ENCODE measurements at regions not wholly inside any gene's neighbourhood (a gene's known extent, or its start where the extent isn't known, plus 50 kb on each side); places are given as distances from the start of the nearest gene placed in this dataset.
"Not testable (repeated sequence)": the region's sequence is repeated elsewhere in the genome, so short reads cannot be mapped to it uniquely, and the experiment has no call there.

GRCh38 chr11:134841972-134842371 lies 429.9 kb upstream of the B3GAT1 start:
- Mint-ChIP-seq H3K27ac (no peak overlapping the region), H3K9me3 (no peaks in the 10 kb centered on the region), H3K4me3 (no peak overlapping the region), H3K36me3 (no peaks in the 10 kb centered on the region), H3K27me3 (peaks cover 15 to 22% (median 16%) of the 10 kb centered on the region in 3 donors), H3K4me1 (no peaks in the 10 kb centered on the region)
- ATAC-seq (ENCODE audit: low read depth in 2 of 2) (no peak), DNase-seq (no peak)

GRCh38 chr11:134841411-134841810 lies 429.4 kb upstream of the B3GAT1 start:
- Mint-ChIP-seq H3K27ac (no peak overlapping the region), H3K9me3 (no peaks in the 10 kb centered on the region), H3K27me3 (peaks cover 15 to 22% (median 16%) of the 10 kb centered on the region in 3 donors), H3K4me1 (no peaks in the 10 kb centered on the region), H3K4me3 (no peak overlapping the region), H3K36me3 (no peaks in the 10 kb centered on the region)
- no peak for DNase-seq
- ATAC-seq (ENCODE audit: low read depth in 2 of 2): no peak

GRCh38 chr11:134840945-134841344 lies 428.9 kb upstream of the B3GAT1 start:
- Mint-ChIP-seq H3K4me1 (no peaks in the 10 kb centered on the region), H3K27ac (no peak overlapping the region), H3K4me3 (no peak overlapping the region), H3K36me3 (no peaks in the 10 kb centered on the region), H3K9me3 (no peaks in the 10 kb centered on the region), H3K27me3 (peaks cover 15 to 22% (median 16%) of the 10 kb centered on the region in 3 donors)
- ATAC-seq (ENCODE audit: low read depth in 2 of 2): no peak
- no peak for DNase-seq

DNA sequence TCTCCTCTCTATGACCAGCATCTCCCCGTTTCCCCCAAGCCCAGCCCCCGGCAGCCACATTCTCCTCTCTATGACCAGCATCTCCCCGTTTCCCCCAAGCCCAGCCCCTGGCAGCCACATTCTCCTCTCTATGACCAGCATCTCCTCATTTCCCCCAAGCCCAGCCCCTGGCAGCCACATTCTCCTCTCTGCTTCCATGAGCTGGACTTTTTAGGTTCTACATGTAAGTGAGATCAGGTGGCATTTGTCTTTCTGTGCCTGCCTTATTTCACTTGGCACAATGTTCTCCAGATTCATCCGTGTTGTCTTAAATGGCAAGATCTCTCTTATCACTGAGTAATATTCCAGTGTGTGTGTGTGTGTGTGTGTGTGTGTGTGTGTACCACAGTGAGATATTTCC lies 428.1 kb upstream of the B3GAT1 start:
- H3K9me3 Mint-ChIP-seq; H3K4me1 Mint-ChIP-seq; ATAC-seq (ENCODE audit: low read depth in 2 of 2); H3K27ac Mint-ChIP-seq; H3K36me3 Mint-ChIP-seq; H3K4me3 Mint-ChIP-seq; DNase-seq: not testable (repeated sequence)
- H3K27me3 Mint-ChIP-seq: peaks cover 15 to 22% (median 16%) of the 10 kb centered on the region in 3 donors

GRCh38 chr11:134838708-134839107 lies 426.7 kb upstream of the B3GAT1 start:
- peaks cover 15 to 22% (median 16%) of the 10 kb centered on the region in 3 donors for H3K27me3 Mint-ChIP-seq
- H3K27ac Mint-ChIP-seq: no peak overlapping the region
- H3K36me3 Mint-ChIP-seq: no peaks in the 10 kb centered on the region
- no peaks in the 10 kb centered on the region for H3K4me1 Mint-ChIP-seq
- peaks cover 0 to 5% (median 0%) of the 10 kb centered on the region in 7 donors for H3K9me3 Mint-ChIP-seq
- DNase-seq: no peak
- no peak overlapping the region for H3K4me3 Mint-ChIP-seq
- no peak for ATAC-seq (ENCODE audit: low read depth in 2 of 2)

DNA sequence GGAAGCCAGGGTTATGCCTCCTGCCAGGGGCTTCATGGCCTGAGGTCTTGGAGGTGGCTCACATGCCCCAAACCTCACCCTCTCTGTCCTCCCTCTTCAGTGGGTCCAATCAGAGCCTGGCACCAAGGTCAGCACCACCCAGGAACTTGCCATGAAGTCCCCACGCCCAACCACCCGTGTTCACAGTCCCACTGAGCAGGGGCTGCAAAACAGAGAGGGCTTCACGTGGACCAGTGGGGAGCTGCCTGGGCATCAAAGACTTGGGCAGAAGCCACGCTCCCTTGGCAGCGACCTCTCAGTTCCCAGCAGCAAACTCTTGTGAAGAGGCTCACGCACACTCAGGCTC lies 425.8 kb upstream of the B3GAT1 start:
- Mint-ChIP-seq H3K4me3 (no peak overlapping the region), H3K9me3 (peaks cover 0 to 5% (median 0%) of the 10 kb centered on the region in 7 donors), H3K4me1 (no peaks in the 10 kb centered on the region), H3K36me3 (no peaks in the 10 kb centered on the region), H3K27me3 (peaks cover 10 to 22% (median 15%) of the 10 kb centered on the region in 3 donors), H3K27ac (no peak overlapping the region)
- no peak for DNase-seq
- no peak for ATAC-seq (ENCODE audit: low read depth in 2 of 2)

DNA sequence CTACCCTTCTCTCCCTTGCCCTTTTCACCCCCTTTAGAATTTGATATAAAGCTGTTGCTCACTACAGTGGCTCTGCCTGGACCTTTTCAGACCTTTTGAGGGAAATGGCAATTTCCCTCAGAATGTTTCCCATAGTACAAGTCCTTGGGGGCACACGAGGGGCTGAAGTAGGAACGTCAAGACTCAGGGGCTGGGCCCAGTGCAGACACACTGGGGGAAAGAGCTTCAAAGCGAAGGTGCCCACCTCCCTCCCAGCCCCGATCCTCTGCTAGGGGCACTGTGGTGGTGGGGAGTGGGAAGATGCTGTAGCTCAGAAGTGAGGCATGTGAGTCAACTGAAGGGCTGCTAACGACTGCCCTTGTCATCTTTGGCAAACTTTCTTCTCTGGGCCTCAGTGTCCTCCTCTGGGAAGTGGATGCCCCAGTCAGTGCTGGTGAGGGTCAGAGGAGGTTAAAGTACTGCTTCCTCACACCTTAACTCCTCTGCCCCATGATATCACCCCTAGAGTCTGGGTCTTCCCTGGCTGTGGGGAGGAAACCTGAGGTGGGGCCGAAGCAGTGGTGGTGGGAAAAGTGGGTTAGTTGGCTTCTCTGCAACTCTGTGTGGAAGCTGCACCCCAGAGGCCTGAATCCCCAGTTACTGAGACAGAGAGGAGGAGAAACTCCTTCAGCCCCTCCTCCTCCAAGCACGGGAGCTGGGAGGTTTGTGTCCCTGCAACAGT lies 425.3 kb upstream of the B3GAT1 start:
- no peak for ATAC-seq (ENCODE audit: low read depth in 2 of 2)
- H3K27ac Mint-ChIP-seq: no peak overlapping the region
- no peak overlapping the region for H3K4me3 Mint-ChIP-seq

GRCh38 chr11:134836561-134836960 lies 424.5 kb upstream of the B3GAT1 start:
- Mint-ChIP-seq H3K27me3 (peaks cover 5 to 18% (median 11%) of the 10 kb centered on the region in 3 donors), H3K4me1 (no peaks in the 10 kb centered on the region), H3K36me3 (no peaks in the 10 kb centered on the region), H3K4me3 (no peak overlapping the region), H3K9me3 (peaks cover 0 to 5% (median 3%) of the 10 kb centered on the region in 7 donors), H3K27ac (no peak overlapping the region)
- ATAC-seq (ENCODE audit: low read depth in 2 of 2): no peak
- no peak for DNase-seq

More for the DNA sequence above, 425.3 kb upstream of the B3GAT1 start:
- Mint-ChIP-seq H3K27me3 (peaks cover 5 to 22% (median 11%) of the 10 kb centered on the region in 3 donors), H3K36me3 (no peaks in the 10 kb centered on the region), H3K4me1 (no peaks in the 10 kb centered on the region), H3K9me3 (peaks cover 0 to 5% (median 0%) of the 10 kb centered on the region in 7 donors)
- DNase-seq: no peak

- Mint-ChIP-seq H3K27ac (no peak overlapping the region), H3K4me3 (no peak overlapping the region), H3K27me3 (peaks cover 0 to 8% (median 4%) of the 10 kb centered on the region in 3 donors), H3K36me3 (no peaks in the 10 kb centered on the region), H3K4me1 (no peaks in the 10 kb centered on the region), H3K9me3 (peaks cover 0 to 15% (median 4%) of the 10 kb centered on the region in 7 donors)
- no peak for DNase-seq
- no peak for ATAC-seq (ENCODE audit: low read depth in 2 of 2)
Observed at GRCh38 chr11:134835561-134835960, 423.5 kb upstream of the B3GAT1 start.

DNA sequence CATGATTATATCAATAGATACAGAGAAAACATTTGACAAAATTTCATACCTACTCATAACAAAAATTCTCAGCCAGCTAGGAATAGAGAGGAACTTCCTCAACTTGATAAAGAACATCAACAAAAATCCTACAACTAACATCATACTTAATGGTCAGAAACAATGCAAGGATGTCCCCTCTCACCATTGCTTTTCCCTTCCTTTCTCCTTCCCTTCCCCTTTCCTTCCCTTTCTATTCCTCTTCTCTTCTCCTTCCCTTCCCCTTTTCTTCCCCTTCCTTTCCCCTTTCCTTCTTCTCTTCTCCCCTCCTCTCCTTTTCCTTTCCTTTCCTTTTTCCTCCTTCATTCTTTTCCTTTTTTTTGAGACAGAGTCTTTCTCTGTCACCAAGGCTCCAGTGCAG lies 418.3 kb upstream of the B3GAT1 start:
- ATAC-seq (ENCODE audit: low read depth in 2 of 2): no peak
- no peak overlapping the region for H3K4me3 Mint-ChIP-seq
- H3K9me3 Mint-ChIP-seq: peaks cover 3 to 28% (median 9%) of the 10 kb centered on the region in 7 donors
- peak overlapping the region in 1 of 6 donors; percentile 15 for H3K27ac Mint-ChIP-seq
- peaks cover 0 to 9% (median 0%) of the 10 kb centered on the region in 3 donors for H3K27me3 Mint-ChIP-seq
- no peaks in the 10 kb centered on the region for H3K36me3 Mint-ChIP-seq
- no peak for DNase-seq
- H3K4me1 Mint-ChIP-seq: no peaks in the 10 kb centered on the region

DNA sequence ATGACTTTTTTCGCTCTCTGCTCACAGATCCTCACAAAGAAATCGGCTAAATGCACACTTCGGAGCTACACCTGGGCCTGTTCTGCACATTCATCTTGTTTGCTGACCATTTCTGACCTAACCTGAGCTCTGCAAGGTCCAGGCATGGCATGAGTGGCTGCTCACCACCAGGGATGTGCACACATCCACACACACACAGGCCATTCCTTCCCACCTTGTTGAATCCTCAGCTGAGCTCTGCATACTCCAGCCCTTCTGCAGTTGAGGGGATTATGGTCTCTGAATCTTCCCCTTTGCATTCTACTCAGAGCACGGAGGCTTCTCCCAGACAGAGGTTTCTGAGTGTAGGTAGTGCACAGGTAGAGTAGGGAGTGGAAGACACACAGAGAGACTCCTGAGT lies 411.9 kb upstream of the B3GAT1 start:
- peaks cover 10 to 20% (median 13%) of the 10 kb centered on the region in 3 donors for H3K27me3 Mint-ChIP-seq
- H3K36me3 Mint-ChIP-seq: no peaks in the 10 kb centered on the region
- no peaks in the 10 kb centered on the region for H3K4me1 Mint-ChIP-seq
- H3K9me3 Mint-ChIP-seq: peaks cover 0 to 2% (median 0%) of the 10 kb centered on the region in 7 donors
- no peak overlapping the region for H3K4me3 Mint-ChIP-seq
- DNase-seq (no peak), ATAC-seq (ENCODE audit: low read depth in 2 of 2) (no peak)
- peak overlapping the region in 1 of 6 donors; percentile 45 for H3K27ac Mint-ChIP-seq

DNA sequence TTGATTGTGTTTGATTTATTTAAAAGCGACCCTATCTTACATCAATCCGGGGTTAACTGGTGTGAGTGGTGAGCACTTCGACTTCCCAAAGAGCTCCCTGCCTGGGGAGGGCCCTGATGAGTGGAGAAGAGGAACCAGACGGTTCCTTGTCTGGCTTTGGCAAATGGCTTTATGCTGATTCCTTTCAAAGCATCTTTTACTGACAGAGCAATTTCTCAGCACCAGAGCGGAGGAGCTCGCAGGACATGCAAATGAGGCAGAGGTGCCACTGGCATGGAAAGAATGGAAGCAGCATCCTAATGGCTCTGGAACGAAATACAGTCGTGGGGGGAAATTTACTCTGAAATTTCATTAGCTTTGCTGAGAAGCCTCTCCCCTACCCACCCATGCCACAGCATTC lies 410.9 kb upstream of the B3GAT1 start:
- Mint-ChIP-seq H3K27ac (no peak overlapping the region), H3K27me3 (peaks cover 18 to 26% (median 23%) of the 10 kb centered on the region in 3 donors), H3K36me3 (no peaks in the 10 kb centered on the region), H3K9me3 (peaks cover 0 to 2% (median 0%) of the 10 kb centered on the region in 7 donors), H3K4me3 (no peak overlapping the region), H3K4me1 (no peaks in the 10 kb centered on the region)
- ATAC-seq (ENCODE audit: low read depth in 2 of 2) (no peak), DNase-seq (no peak)

- Mint-ChIP-seq H3K9me3 (peaks cover 0 to 2% (median 0%) of the 10 kb centered on the region in 7 donors), H3K27me3 (peaks cover 21 to 23% (median 23%) of the 10 kb centered on the region in 3 donors), H3K4me3 (no peak overlapping the region)
Observed at GRCh38 chr11:134821422-134821821, 409.4 kb upstream of the B3GAT1 start.

GRCh38 chr11:134819041-134819440 lies 407.0 kb upstream of the B3GAT1 start:
- DNase-seq (no peak), ATAC-seq (ENCODE audit: low read depth in 2 of 2) (no peak)
- Mint-ChIP-seq H3K27me3 (peaks cover 19 to 29% (median 23%) of the 10 kb centered on the region in 3 donors), H3K36me3 (no peaks in the 10 kb centered on the region), H3K27ac (no peak overlapping the region), H3K4me3 (no peak overlapping the region), H3K9me3 (peaks cover 0 to 2% (median 0%) of the 10 kb centered on the region in 7 donors), H3K4me1 (no peaks in the 10 kb centered on the region)

More at GRCh38 chr11:134821422-134821821, 409.4 kb upstream of the B3GAT1 start:
- DNase-seq: no peak
- Mint-ChIP-seq H3K4me1 (no peaks in the 10 kb centered on the region), H3K36me3 (no peaks in the 10 kb centered on the region), H3K27ac (no peak overlapping the region)
- ATAC-seq (ENCODE audit: low read depth in 2 of 2): no peak
